ENCODE measurements at regions not wholly inside any gene's neighbourhood (a gene's known extent, or its start where the extent isn't known, plus 50 kb on each side); places are given as distances from the start of the nearest gene placed in this dataset.

GRCh38 chr10:36946598-36946997, 178.8 kb upstream of the ANKRD30A start:
- H3K27ac ChIP-seq = no peak overlapping the region
- H3K9me3 ChIP-seq (ENCODE audit: severe bottlenecking) = no peaks in the 10 kb centered on the region
- DNase-seq = no peak
- no peak for TF ChIP-seq CTCF (IDR thresholded peaks at IDR 0.05; ENCODE audit: low read depth, low read length)
- peaks cover 20% of the 10 kb centered on the region for H3K27me3 ChIP-seq (ENCODE audit: insufficient read depth, low read depth, severe bottlenecking)
- no peak overlapping the region for H3K4me3 ChIP-seq (ENCODE audit: low read depth, low read length)
- H3K36me3 ChIP-seq = no peaks in the 10 kb centered on the region

- TF ChIP-seq CTCF (IDR thresholded peaks at IDR 0.05; ENCODE audit: low read depth, low read length) = no peak
- no peak for DNase-seq
- H3K27ac ChIP-seq = no peak overlapping the region
- no peak overlapping the region for H3K4me3 ChIP-seq (ENCODE audit: low read depth, low read length)
- H3K27me3 ChIP-seq (ENCODE audit: insufficient read depth, low read depth, severe bottlenecking) = peaks cover 10% of the 10 kb centered on the region
- no peaks in the 10 kb centered on the region for H3K9me3 ChIP-seq (ENCODE audit: severe bottlenecking)
- no peaks in the 10 kb centered on the region for H3K36me3 ChIP-seq
These were observed 181.9 kb upstream of the ANKRD30A start for GRCh38 chr10:36943544-36943943.

GRCh38 chr10:36942616-36943015, 182.8 kb upstream of the ANKRD30A start:
- peaks cover 9% of the 10 kb centered on the region for H3K27me3 ChIP-seq (ENCODE audit: insufficient read depth, low read depth, severe bottlenecking)
- TF ChIP-seq CTCF (IDR thresholded peaks at IDR 0.05; ENCODE audit: low read depth, low read length) = no peak

GRCh38 chr10:36903040-36903439, 222.4 kb upstream of the ANKRD30A start:
- no peaks in the 10 kb centered on the region for H3K36me3 ChIP-seq
- H3K27me3 ChIP-seq (ENCODE audit: insufficient read depth, low read depth, severe bottlenecking) = peaks cover 7% of the 10 kb centered on the region
- H3K4me3 ChIP-seq (ENCODE audit: low read depth, low read length) = no peak overlapping the region
- no peak for TF ChIP-seq CTCF (IDR thresholded peaks at IDR 0.05; ENCODE audit: low read depth, low read length)
- H3K9me3 ChIP-seq (ENCODE audit: severe bottlenecking) = peaks cover 2% of the 10 kb centered on the region
- no peak overlapping the region for H3K27ac ChIP-seq
- DNase-seq = no peak

More at GRCh38 chr10:36942616-36943015, 182.8 kb upstream of the ANKRD30A start:
- no peaks in the 10 kb centered on the region for H3K36me3 ChIP-seq
- H3K4me3 ChIP-seq (ENCODE audit: low read depth, low read length) = no peak overlapping the region
- DNase-seq = no peak
- no peak overlapping the region for H3K27ac ChIP-seq
- no peaks in the 10 kb centered on the region for H3K9me3 ChIP-seq (ENCODE audit: severe bottlenecking)

GRCh38 chr10:36899652-36900051, 225.7 kb upstream of the ANKRD30A start:
- no peak for DNase-seq
- TF ChIP-seq CTCF (IDR thresholded peaks at IDR 0.05; ENCODE audit: low read depth, low read length) = 0 out of 2 replicates have a peak, but pooled peaks have one; percentile 5
- no peak overlapping the region for H3K4me3 ChIP-seq (ENCODE audit: low read depth, low read length)
- H3K27ac ChIP-seq = no peak overlapping the region
- peaks cover 3% of the 10 kb centered on the region for H3K9me3 ChIP-seq (ENCODE audit: severe bottlenecking)
- H3K27me3 ChIP-seq (ENCODE audit: insufficient read depth, low read depth, severe bottlenecking) = peaks cover 7% of the 10 kb centered on the region
- H3K36me3 ChIP-seq = no peaks in the 10 kb centered on the region

GRCh38 chr10:36888925-36889573, 236.3 kb upstream of the ANKRD30A start:
- Histone ChIP-seq H3K27me3 (ENCODE audit: insufficient read depth, low read depth, severe bottlenecking) (no peaks in the 10 kb centered on the region), H3K36me3 (no peaks in the 10 kb centered on the region), H3K4me3 (ENCODE audit: low read depth, low read length) (no peak overlapping the region), H3K9me3 (ENCODE audit: severe bottlenecking) (no peaks in the 10 kb centered on the region), H3K27ac (no peak overlapping the region)
- DNase-seq = peak; percentile 77
- TF ChIP-seq CTCF (IDR thresholded peaks at IDR 0.05; ENCODE audit: low read depth, low read length) = peak; percentile 92
